GM18873 (cell line): ENCODE measurements at regions not wholly inside any gene's neighbourhood (a gene's known extent, or its start where the extent isn't known, plus 50 kb on each side); places are given as distances from the start of the nearest gene placed in this dataset.
"Not testable (repeated sequence)": the region's sequence is repeated elsewhere in the genome, so short reads cannot be mapped to it uniquely, and the experiment has no call there.

ENCODE experiments used
- ATAC-seq: cut with Tn5 transposase; IDR thresholded peaks from one replicate; pipeline ENCODE4 v1.9.1; 2021; ENCODE audit warnings: mild to moderate bottlenecking, moderate library complexity, moderate number of reproducible peaks; ENCODE audit not compliant: unreplicated experiment, low FRiP score

- no peak for ATAC-seq
These were observed 110.7 kb upstream of the EPHA3 start for GRCh38 chr3:88996691-88997090.

- no peak for ATAC-seq
These were observed 110.2 kb upstream of the EPHA3 start for GRCh38 chr3:88997260-88997659.

GRCh38 chr3:89000886-89001285 lies 106.5 kb upstream of the EPHA3 start:
- ATAC-seq, result no peak

GRCh38 chr3:89002191-89002590 lies 105.2 kb upstream of the EPHA3 start:
- no peak for ATAC-seq

GRCh38 chr3:89013536-89013935 lies 93.9 kb upstream of the EPHA3 start:
- no peak for ATAC-seq

GRCh38 chr3:89017531-89017930 lies 89.9 kb upstream of the EPHA3 start:
- no peak for ATAC-seq

- no peak for ATAC-seq
These were observed 82.2 kb upstream of the EPHA3 start for GRCh38 chr3:89025185-89025584.

GRCh38 chr3:89032346-89033013 lies 74.9 kb upstream of the EPHA3 start:
- ATAC-seq, result no peak

GRCh38 chr3:89034723-89035122 lies 72.7 kb upstream of the EPHA3 start:
- not testable (repeated sequence) for ATAC-seq

- no peak for ATAC-seq
These were observed 68.6 kb upstream of the EPHA3 start for GRCh38 chr3:89038869-89039268.

- no peak for ATAC-seq
These were observed 65.1 kb upstream of the EPHA3 start for GRCh38 chr3:89042236-89042835.

GRCh38 chr3:89043406-89043932 lies 64.0 kb upstream of the EPHA3 start:
- no peak for ATAC-seq

- ATAC-seq, result no peak
These were observed 60.8 kb upstream of the EPHA3 start for GRCh38 chr3:89046661-89047060.

GRCh38 chr3:89049119-89049518 lies 58.3 kb upstream of the EPHA3 start:
- no peak for ATAC-seq

GRCh38 chr3:89052386-89052785 lies 55.0 kb upstream of the EPHA3 start:
- ATAC-seq, result no peak

- no peak for ATAC-seq
These were observed 50.0 kb upstream of the EPHA3 start for GRCh38 chr3:89057398-89057797.
